DOHH2 (cell line): ENCODE measurements at regions not wholly inside any gene's neighbourhood (a gene's known extent, or its start where the extent isn't known, plus 50 kb on each side); places are given as distances from the start of the nearest gene placed in this dataset.

Experiments used
- EZH2phosphoT487 ChIP-seq: fragments of 200-600 bp; sonication (generic); IDR thresholded peaks from 2 replicates; pipeline ENCODE4 v1.6.1; 2017; ENCODE audit warnings: borderline replicate concordance, mild to moderate bottlenecking, antibody characterized with exemption, low read length, moderate library complexity, mixed read lengths
- TF ChIP-seq, protein P1 (sequence below): fragments of 200-600 bp; sonication (generic); IDR thresholded peaks from one replicate; pipeline ENCODE4 v1.5.1; 2014; ENCODE audit warnings: antibody characterized with exemption, mild to moderate bottlenecking, low read depth, low read length; ENCODE audit not compliant: poor library complexity, severe bottlenecking

DNA sequence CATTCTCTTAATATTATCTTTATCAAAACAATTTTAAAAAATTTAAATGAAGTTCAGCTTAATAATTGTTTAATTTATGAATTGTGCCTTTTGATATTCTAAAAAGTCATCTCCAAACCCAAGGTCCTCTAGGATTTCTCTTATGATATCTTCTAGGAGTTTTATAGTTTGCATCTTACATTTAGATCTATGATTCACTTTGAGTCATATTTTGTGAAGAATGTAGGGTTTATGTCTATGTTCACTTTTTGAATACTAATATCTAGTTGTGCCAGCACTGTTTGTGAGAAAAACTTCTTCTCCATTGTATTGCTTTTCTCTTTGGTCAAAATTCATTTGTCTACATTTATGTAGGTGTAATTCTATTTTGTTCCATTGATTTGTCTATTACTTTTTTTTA is 1068.4 kb upstream of the SPRY2 start:
- TF ChIP-seq, protein P1, sequence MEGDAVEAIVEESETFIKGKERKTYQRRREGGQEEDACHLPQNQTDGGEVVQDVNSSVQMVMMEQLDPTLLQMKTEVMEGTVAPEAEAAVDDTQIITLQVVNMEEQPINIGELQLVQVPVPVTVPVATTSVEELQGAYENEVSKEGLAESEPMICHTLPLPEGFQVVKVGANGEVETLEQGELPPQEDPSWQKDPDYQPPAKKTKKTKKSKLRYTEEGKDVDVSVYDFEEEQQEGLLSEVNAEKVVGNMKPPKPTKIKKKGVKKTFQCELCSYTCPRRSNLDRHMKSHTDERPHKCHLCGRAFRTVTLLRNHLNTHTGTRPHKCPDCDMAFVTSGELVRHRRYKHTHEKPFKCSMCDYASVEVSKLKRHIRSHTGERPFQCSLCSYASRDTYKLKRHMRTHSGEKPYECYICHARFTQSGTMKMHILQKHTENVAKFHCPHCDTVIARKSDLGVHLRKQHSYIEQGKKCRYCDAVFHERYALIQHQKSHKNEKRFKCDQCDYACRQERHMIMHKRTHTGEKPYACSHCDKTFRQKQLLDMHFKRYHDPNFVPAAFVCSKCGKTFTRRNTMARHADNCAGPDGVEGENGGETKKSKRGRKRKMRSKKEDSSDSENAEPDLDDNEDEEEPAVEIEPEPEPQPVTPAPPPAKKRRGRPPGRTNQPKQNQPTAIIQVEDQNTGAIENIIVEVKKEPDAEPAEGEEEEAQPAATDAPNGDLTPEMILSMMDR = no peak
- TF ChIP-seq EZH2phosphoT487 = no peak
